ENCODE measurements at regions not wholly inside any gene's neighbourhood (a gene's known extent, or its start where the extent isn't known, plus 50 kb on each side); places are given as distances from the start of the nearest gene placed in this dataset.

DNA sequence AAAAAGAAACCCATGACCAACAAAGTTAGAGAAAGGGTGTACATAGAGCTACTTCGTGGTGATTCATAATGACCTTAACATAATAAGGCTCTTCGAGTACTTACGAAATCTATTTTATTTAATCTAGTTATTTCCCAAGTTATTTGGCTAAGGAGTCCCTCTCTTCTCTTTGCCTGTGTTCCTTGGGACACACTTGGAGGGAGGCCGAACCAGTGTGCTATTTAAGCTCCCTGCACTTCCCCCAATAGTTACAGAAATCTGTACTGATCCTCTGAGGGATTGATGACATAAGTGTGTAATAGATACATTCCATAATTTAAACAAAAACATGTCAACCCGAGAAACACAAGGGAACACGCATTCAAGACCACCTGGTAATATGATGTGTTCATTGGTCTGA is 351.1 kb downstream of the GATA3 start:
- no peaks in the 10 kb centered on the region for H3K27me3 ChIP-seq (ENCODE audit: low read length)
- H3K79me2 ChIP-seq (ENCODE audit: insufficient read depth, low read length), result no peaks in the 10 kb centered on the region
- H3K4me2 ChIP-seq (ENCODE audit: low read depth, low read length, poor library complexity, severe bottlenecking), result no peak overlapping the region
- no peaks in the 10 kb centered on the region for H3F3A ChIP-seq (ENCODE audit: insufficient read depth)
- no peak overlapping the region for H3K27ac ChIP-seq (ENCODE audit: low read depth, low read length)
- no peaks in the 10 kb centered on the region for H3K36me3 ChIP-seq (ENCODE audit: low read length)
- H4K20me1 ChIP-seq (ENCODE audit: low read depth, low read length), result no peaks in the 10 kb centered on the region
- no peaks in the 10 kb centered on the region for H3K9me2 ChIP-seq (replicated peaks; ENCODE audit: insufficient read depth, low read length)
- H3K4me3 ChIP-seq (ENCODE audit: insufficient read depth, low read length, poor library complexity, severe bottlenecking), result no peak overlapping the region
- H3K9ac ChIP-seq (ENCODE audit: low read length), result no peak overlapping the region
- no peak for TF ChIP-seq EZH2phosphoT487 (conservative IDR thresholded peaks at IDR 0.05; ENCODE audit: low read length)
- TF ChIP-seq, protein P1, sequence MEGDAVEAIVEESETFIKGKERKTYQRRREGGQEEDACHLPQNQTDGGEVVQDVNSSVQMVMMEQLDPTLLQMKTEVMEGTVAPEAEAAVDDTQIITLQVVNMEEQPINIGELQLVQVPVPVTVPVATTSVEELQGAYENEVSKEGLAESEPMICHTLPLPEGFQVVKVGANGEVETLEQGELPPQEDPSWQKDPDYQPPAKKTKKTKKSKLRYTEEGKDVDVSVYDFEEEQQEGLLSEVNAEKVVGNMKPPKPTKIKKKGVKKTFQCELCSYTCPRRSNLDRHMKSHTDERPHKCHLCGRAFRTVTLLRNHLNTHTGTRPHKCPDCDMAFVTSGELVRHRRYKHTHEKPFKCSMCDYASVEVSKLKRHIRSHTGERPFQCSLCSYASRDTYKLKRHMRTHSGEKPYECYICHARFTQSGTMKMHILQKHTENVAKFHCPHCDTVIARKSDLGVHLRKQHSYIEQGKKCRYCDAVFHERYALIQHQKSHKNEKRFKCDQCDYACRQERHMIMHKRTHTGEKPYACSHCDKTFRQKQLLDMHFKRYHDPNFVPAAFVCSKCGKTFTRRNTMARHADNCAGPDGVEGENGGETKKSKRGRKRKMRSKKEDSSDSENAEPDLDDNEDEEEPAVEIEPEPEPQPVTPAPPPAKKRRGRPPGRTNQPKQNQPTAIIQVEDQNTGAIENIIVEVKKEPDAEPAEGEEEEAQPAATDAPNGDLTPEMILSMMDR (IDR thresholded peaks at IDR 0.05; ENCODE audit: insufficient read depth, low read length, poor library complexity, severe bottlenecking), result no peak
- H3K9me3 ChIP-seq (ENCODE audit: insufficient read depth, low read length), result no peaks in the 10 kb centered on the region
- no peak overlapping the region for H2AFZ ChIP-seq (ENCODE audit: low read depth, low read length, severe bottlenecking)

DNA sequence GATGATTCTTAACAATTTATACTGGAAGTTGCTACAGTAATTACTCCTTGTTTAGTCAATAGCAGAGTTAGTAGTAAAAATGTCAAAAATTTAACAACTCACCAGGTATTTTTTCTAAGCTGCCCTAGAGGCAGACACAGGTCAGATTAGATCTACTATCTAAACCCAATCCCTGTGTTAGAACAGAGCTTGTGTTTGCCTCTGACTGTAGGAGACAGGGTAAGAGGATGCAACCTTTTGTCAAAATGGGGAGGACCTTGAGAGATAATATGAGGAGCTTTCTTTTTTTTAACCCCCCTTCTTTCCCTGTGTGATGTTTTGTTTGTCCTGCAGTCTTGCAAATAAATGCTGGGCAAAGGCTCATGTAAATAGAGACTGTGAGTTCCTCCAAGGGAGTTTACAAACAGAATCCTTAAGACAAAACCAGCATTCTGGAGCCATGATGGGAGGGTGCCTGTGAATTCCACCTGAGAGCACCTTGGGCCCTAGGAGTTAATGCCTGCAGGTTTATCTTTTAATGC is 353.1 kb downstream of the GATA3 start:
- no peak overlapping the region for H3K4me2 ChIP-seq (ENCODE audit: low read depth, low read length, poor library complexity, severe bottlenecking)
- no peaks in the 10 kb centered on the region for H3K79me2 ChIP-seq (ENCODE audit: insufficient read depth, low read length)
- H3K27me3 ChIP-seq (ENCODE audit: low read length), result no peaks in the 10 kb centered on the region
- no peaks in the 10 kb centered on the region for H4K20me1 ChIP-seq (ENCODE audit: low read depth, low read length)
- no peaks in the 10 kb centered on the region for H3K9me3 ChIP-seq (ENCODE audit: insufficient read depth, low read length)
- no peak overlapping the region for H3K27ac ChIP-seq (ENCODE audit: low read depth, low read length)
- no peak for TF ChIP-seq EZH2phosphoT487 (conservative IDR thresholded peaks at IDR 0.05; ENCODE audit: low read length)
- TF ChIP-seq, protein P1 (IDR thresholded peaks at IDR 0.05; ENCODE audit: insufficient read depth, low read length, poor library complexity, severe bottlenecking), result no peak
- no peaks in the 10 kb centered on the region for H3K9me2 ChIP-seq (replicated peaks; ENCODE audit: insufficient read depth, low read length)
- no peaks in the 10 kb centered on the region for H3K36me3 ChIP-seq (ENCODE audit: low read length)
- no peak overlapping the region for H3K9ac ChIP-seq (ENCODE audit: low read length)
- H3K4me3 ChIP-seq (ENCODE audit: insufficient read depth, low read length, poor library complexity, severe bottlenecking), result no peak overlapping the region
- no peaks in the 10 kb centered on the region for H3F3A ChIP-seq (ENCODE audit: insufficient read depth)
- H2AFZ ChIP-seq (ENCODE audit: low read depth, low read length, severe bottlenecking), result no peak overlapping the region

DNA sequence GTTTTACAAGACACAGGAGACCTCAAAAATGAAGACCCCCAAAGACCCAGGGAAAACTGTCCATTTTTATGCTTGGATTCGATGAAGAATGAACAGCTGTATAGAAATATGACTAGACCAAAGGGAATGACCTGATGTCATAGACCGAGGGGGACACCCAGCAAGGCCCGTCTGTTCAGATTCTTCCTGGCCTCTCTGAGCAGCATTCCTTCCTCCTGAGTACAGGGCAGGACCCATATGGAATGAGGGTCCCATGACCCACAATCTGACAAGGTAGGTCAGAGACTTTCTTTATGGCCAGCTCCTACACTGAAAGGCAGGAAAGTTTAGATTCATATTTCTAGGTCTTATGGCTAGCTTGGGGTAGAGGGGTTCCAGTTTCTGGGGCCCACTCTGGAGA is 356.0 kb downstream of the GATA3 start:
- no peaks in the 10 kb centered on the region for H3F3A ChIP-seq (ENCODE audit: insufficient read depth)
- no peak overlapping the region for H3K4me3 ChIP-seq (ENCODE audit: insufficient read depth, low read length, poor library complexity, severe bottlenecking)
- no peaks in the 10 kb centered on the region for H3K27me3 ChIP-seq (ENCODE audit: low read length)
- no peaks in the 10 kb centered on the region for H3K9me3 ChIP-seq (ENCODE audit: insufficient read depth, low read length)
- no peaks in the 10 kb centered on the region for H3K36me3 ChIP-seq (ENCODE audit: low read length)
- H3K79me2 ChIP-seq (ENCODE audit: insufficient read depth, low read length), result no peaks in the 10 kb centered on the region
- no peak overlapping the region for H3K4me2 ChIP-seq (ENCODE audit: low read depth, low read length, poor library complexity, severe bottlenecking)
- H3K9ac ChIP-seq (ENCODE audit: low read length), result no peak overlapping the region
- H2AFZ ChIP-seq (ENCODE audit: low read depth, low read length, severe bottlenecking), result no peak overlapping the region
- TF ChIP-seq, protein P1 (IDR thresholded peaks at IDR 0.05; ENCODE audit: insufficient read depth, low read length, poor library complexity, severe bottlenecking), result no peak
- TF ChIP-seq EZH2phosphoT487 (conservative IDR thresholded peaks at IDR 0.05; ENCODE audit: low read length), result no peak
- no peak overlapping the region for H3K27ac ChIP-seq (ENCODE audit: low read depth, low read length)
- H3K9me2 ChIP-seq (replicated peaks; ENCODE audit: insufficient read depth, low read length), result no peaks in the 10 kb centered on the region
- H4K20me1 ChIP-seq (ENCODE audit: low read depth, low read length), result no peaks in the 10 kb centered on the region
